ENCODE measurements at regions not wholly inside any gene's neighbourhood (a gene's known extent, or its start where the extent isn't known, plus 50 kb on each side); places are given as distances from the start of the nearest gene placed in this dataset.
A peak's percentile ranks its signal among the peaks of the same experiment; 100 is the strongest.

- Mint-ChIP-seq H3K4me1 (ENCODE audit: low read depth) (peaks cover 25% of the 10 kb centered on the region), H3K27me3 (ENCODE audit: low read depth) (no peaks in the 10 kb centered on the region), H3K27ac (ENCODE audit: unreplicated experiment) (peak overlapping the region; percentile 97), H3K4me3 (ENCODE audit: unreplicated experiment) (peak overlapping the region; percentile 14), H3K36me3 (ENCODE audit: low read depth) (no peaks in the 10 kb centered on the region), H3K9me3 (ENCODE audit: low read depth) (no peaks in the 10 kb centered on the region)
- no peak for DNase-seq (ENCODE audit: low spot score)
- TF ChIP-seq, protein P1, sequence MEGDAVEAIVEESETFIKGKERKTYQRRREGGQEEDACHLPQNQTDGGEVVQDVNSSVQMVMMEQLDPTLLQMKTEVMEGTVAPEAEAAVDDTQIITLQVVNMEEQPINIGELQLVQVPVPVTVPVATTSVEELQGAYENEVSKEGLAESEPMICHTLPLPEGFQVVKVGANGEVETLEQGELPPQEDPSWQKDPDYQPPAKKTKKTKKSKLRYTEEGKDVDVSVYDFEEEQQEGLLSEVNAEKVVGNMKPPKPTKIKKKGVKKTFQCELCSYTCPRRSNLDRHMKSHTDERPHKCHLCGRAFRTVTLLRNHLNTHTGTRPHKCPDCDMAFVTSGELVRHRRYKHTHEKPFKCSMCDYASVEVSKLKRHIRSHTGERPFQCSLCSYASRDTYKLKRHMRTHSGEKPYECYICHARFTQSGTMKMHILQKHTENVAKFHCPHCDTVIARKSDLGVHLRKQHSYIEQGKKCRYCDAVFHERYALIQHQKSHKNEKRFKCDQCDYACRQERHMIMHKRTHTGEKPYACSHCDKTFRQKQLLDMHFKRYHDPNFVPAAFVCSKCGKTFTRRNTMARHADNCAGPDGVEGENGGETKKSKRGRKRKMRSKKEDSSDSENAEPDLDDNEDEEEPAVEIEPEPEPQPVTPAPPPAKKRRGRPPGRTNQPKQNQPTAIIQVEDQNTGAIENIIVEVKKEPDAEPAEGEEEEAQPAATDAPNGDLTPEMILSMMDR (IDR thresholded peaks at IDR 0.05) = peak; percentile 12
Observed at GRCh38 chr12:28130625-28131598, 59.3 kb upstream of the CCDC91 start.

DNA sequence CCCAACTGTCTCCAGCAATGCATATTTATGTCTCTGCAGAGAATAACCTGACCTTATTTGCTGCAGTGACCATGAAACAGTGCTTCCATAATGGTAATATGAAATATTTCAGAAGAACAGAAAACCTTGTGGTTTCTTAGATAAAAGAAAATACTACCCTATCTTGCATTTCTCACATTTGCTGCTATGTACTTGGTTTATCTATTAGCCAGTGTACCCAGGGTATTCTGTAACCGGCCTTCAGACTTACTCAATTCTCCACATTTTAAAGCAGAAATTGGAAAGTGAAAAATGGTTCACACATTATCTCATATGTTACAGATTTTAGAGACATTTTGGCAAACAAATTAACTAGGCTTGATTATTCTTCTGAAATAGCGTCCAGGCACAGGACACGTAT is 57.9 kb upstream of the CCDC91 start:
- TF ChIP-seq, protein P1 (IDR thresholded peaks at IDR 0.05) = no peak
- Mint-ChIP-seq H3K4me1 (ENCODE audit: low read depth) (peaks cover 25% of the 10 kb centered on the region), H3K4me3 (ENCODE audit: unreplicated experiment) (no peak overlapping the region), H3K27me3 (ENCODE audit: low read depth) (no peaks in the 10 kb centered on the region), H3K27ac (ENCODE audit: unreplicated experiment) (no peak overlapping the region), H3K9me3 (ENCODE audit: low read depth) (no peaks in the 10 kb centered on the region), H3K36me3 (ENCODE audit: low read depth) (no peaks in the 10 kb centered on the region)
- DNase-seq (ENCODE audit: low spot score) = no peak

- TF ChIP-seq, protein P1 (IDR thresholded peaks at IDR 0.05) = no peak
- Mint-ChIP-seq H3K27ac (ENCODE audit: unreplicated experiment) (no peak overlapping the region), H3K27me3 (ENCODE audit: low read depth) (no peaks in the 10 kb centered on the region), H3K9me3 (ENCODE audit: low read depth) (no peaks in the 10 kb centered on the region), H3K4me1 (ENCODE audit: low read depth) (peaks cover 14% of the 10 kb centered on the region), H3K36me3 (ENCODE audit: low read depth) (no peaks in the 10 kb centered on the region), H3K4me3 (ENCODE audit: unreplicated experiment) (no peak overlapping the region)
- DNase-seq (ENCODE audit: low spot score) = no peak
Observed at GRCh38 chr12:28135801-28136439, 54.3 kb upstream of the CCDC91 start.

DNA sequence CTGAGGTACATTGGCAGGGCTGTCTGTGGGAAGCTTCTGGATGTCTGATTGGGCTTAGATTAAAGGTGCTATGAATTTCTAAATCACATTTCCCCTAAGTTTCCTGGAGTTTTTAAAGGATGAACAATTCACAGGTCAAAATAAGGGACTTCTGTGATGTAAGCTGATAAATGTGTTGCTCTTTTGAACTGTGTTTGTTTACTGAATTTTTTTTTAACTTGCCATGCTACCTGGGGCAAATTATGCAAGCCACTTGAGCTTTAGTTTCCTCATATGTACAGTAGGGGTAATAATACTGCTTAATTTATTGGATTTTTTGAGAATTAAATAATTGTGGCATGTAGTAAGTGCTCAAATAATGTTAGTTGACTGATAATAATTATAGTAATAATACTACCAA is 52.8 kb upstream of the CCDC91 start:
- Mint-ChIP-seq H3K9me3 (ENCODE audit: low read depth) (no peaks in the 10 kb centered on the region), H3K36me3 (ENCODE audit: low read depth) (no peaks in the 10 kb centered on the region), H3K27me3 (ENCODE audit: low read depth) (no peaks in the 10 kb centered on the region), H3K4me1 (ENCODE audit: low read depth) (peaks cover 2% of the 10 kb centered on the region), H3K27ac (ENCODE audit: unreplicated experiment) (no peak overlapping the region), H3K4me3 (ENCODE audit: unreplicated experiment) (no peak overlapping the region)
- DNase-seq (ENCODE audit: low spot score) = no peak
- TF ChIP-seq, protein P1 (IDR thresholded peaks at IDR 0.05) = no peak

- no peaks in the 10 kb centered on the region for H3K9me3 Mint-ChIP-seq (ENCODE audit: low read depth)
- TF ChIP-seq, protein P1 (IDR thresholded peaks at IDR 0.05) = no peak
- no peaks in the 10 kb centered on the region for H3K27me3 Mint-ChIP-seq (ENCODE audit: low read depth)
- H3K4me1 Mint-ChIP-seq (ENCODE audit: low read depth) = no peaks in the 10 kb centered on the region
- DNase-seq (ENCODE audit: low spot score) = no peak
- no peak overlapping the region for H3K4me3 Mint-ChIP-seq (ENCODE audit: unreplicated experiment)
- H3K27ac Mint-ChIP-seq (ENCODE audit: unreplicated experiment) = no peak overlapping the region
- no peaks in the 10 kb centered on the region for H3K36me3 Mint-ChIP-seq (ENCODE audit: low read depth)
Observed at GRCh38 chr12:28140404-28140803, 49.9 kb upstream of the CCDC91 start.

Measured in chondrocyte (in vitro differentiated cells).